ENCODE measurements at regions not wholly inside any gene's neighbourhood (a gene's known extent, or its start where the extent isn't known, plus 50 kb on each side); places are given as distances from the start of the nearest gene placed in this dataset.

GRCh38 chr17:63290784-63291183 is 155.3 kb downstream of the CYB561 start:
- no peak for TF ChIP-seq CTCF (conservative IDR thresholded peaks at IDR 0.05)
- no peak for TF ChIP-seq ZFX (IDR thresholded peaks at IDR 0.05)

Data from C4-2B (cell line).